Thoracic aorta (tissue), 2 donors: ENCODE measurements at regions not wholly inside any gene's neighbourhood (a gene's known extent, or its start where the extent isn't known, plus 50 kb on each side); places are given as distances from the start of the nearest gene placed in this dataset.

Experiments used
- ATAC-seq: fragments of 150-250 bp; one replicate; pipeline ENCODE4 v1.8.0; 2017; ENCODE audit warnings: low read depth; ENCODE audit not compliant: insufficient number of reproducible peaks, low FRiP score
- DNase-seq: peaks from one replicate; pipeline ENCODE4 v3.0.0-alpha.2; 2020; ENCODE audit warnings: low spot score
- H3K27ac ChIP-seq, 2 donors: fragments of 200-600 bp; sonication (generic); 1 replicate in 1 of 2; 2 replicates in 1 of 2; pipeline ENCODE4 v1.5.1; 2016; ENCODE audit warnings: mild to moderate bottlenecking in 2 of 2, moderate library complexity in 2 of 2
- H3K27me3 ChIP-seq: fragments of 200-600 bp; sonication (generic); replicated peaks from 2 replicates; pipeline ENCODE4 v1.6.0; 2016; ENCODE audit warnings: mild to moderate bottlenecking; ENCODE audit not compliant: insufficient read depth
- H3K36me3 ChIP-seq: fragments of 200-600 bp; sonication (generic); one replicate; pipeline ENCODE4 v1.5.1; 2016
- H3K4me1 ChIP-seq, 2 donors: fragments of 200-600 bp; sonication (generic); 1 replicate in 1 of 2; 2 replicates in 1 of 2; pipeline versions ENCODE4 v1.5.1 to v1.6.0; 2016; ENCODE audit warnings: low read depth in 2 of 2, mild to moderate bottlenecking in 1 of 2; ENCODE audit not compliant: control insufficient read depth in 1 of 2
- H3K4me3 ChIP-seq: fragments of 200-600 bp; sonication (generic); 2 replicates; pipeline ENCODE4 v1.5.1; 2016; ENCODE audit warnings: mild to moderate bottlenecking
- H3K9me3 ChIP-seq: fragments of 200-600 bp; sonication (generic); 2 replicates; pipeline ENCODE4 v1.5.1; 2016
- TF ChIP-seq, protein P1 (sequence below): fragments of 200-600 bp; sonication (generic); IDR thresholded peaks from one replicate; pipeline ENCODE4 v1.5.1; 2019; ENCODE audit warnings: antibody characterized with exemption

GRCh38 chr7:45978010-45978681 is 57.1 kb upstream of the IGFBP3 start:
- peak overlapping the region; percentile 75 to 91 for H3K27ac ChIP-seq
- peak; percentile 84 for ATAC-seq
- H3K27me3 ChIP-seq = no peaks in the 10 kb centered on the region
- H3K9me3 ChIP-seq = no peaks in the 10 kb centered on the region
- TF ChIP-seq, protein P1, sequence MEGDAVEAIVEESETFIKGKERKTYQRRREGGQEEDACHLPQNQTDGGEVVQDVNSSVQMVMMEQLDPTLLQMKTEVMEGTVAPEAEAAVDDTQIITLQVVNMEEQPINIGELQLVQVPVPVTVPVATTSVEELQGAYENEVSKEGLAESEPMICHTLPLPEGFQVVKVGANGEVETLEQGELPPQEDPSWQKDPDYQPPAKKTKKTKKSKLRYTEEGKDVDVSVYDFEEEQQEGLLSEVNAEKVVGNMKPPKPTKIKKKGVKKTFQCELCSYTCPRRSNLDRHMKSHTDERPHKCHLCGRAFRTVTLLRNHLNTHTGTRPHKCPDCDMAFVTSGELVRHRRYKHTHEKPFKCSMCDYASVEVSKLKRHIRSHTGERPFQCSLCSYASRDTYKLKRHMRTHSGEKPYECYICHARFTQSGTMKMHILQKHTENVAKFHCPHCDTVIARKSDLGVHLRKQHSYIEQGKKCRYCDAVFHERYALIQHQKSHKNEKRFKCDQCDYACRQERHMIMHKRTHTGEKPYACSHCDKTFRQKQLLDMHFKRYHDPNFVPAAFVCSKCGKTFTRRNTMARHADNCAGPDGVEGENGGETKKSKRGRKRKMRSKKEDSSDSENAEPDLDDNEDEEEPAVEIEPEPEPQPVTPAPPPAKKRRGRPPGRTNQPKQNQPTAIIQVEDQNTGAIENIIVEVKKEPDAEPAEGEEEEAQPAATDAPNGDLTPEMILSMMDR = no peak
- H3K4me1 ChIP-seq = peaks cover 16 to 48% of the 10 kb centered on the region in 2 donors
- DNase-seq = peak; percentile 44
- H3K4me3 ChIP-seq = peak overlapping the region; percentile 54
- H3K36me3 ChIP-seq = no peaks in the 10 kb centered on the region

DNA sequence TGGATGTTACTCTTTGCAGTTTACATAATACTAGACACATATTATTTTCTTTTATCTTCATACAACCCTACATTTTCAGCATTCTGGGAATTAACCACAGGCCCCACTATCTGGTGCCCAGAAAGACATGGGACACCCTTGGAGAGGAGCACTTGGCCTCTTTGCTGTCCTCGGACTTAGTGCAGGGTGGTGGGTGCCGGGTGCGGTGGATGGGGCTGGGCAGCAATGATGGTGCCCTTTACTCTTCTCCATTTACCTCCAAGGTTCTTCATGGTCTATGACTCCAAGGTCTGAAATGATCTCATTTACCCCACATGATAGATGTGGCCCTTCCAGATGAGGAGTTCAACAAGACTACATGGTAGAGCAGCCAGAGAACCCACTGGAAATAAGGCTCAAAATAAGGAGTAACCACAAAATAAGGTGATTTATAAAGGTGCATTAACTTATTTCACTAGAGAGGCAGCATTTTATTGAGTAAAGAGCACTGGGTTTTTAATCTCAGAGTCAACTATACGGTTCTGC is 56.2 kb upstream of the IGFBP3 start:
- ATAC-seq = no peak
- H3K9me3 ChIP-seq = no peaks in the 10 kb centered on the region
- H3K27me3 ChIP-seq = no peaks in the 10 kb centered on the region
- peak overlapping the region; percentile 75 to 91 for H3K27ac ChIP-seq
- TF ChIP-seq, protein P1 = no peak
- H3K4me1 ChIP-seq = peaks cover 12 to 40% of the 10 kb centered on the region in 2 donors
- DNase-seq = no peak
- H3K36me3 ChIP-seq = no peaks in the 10 kb centered on the region
- no peak overlapping the region for H3K4me3 ChIP-seq

GRCh38 chr7:45976485-45976856 is 55.4 kb upstream of the IGFBP3 start:
- Histone ChIP-seq H3K27ac (no peak overlapping the region), H3K4me1 (peaks cover 12 to 44% of the 10 kb centered on the region in 2 donors), H3K4me3 (no peak overlapping the region), H3K36me3 (no peaks in the 10 kb centered on the region), H3K27me3 (no peaks in the 10 kb centered on the region), H3K9me3 (no peaks in the 10 kb centered on the region)
- ATAC-seq = no peak
- no peak for DNase-seq
- TF ChIP-seq, protein P1 = no peak

DNA sequence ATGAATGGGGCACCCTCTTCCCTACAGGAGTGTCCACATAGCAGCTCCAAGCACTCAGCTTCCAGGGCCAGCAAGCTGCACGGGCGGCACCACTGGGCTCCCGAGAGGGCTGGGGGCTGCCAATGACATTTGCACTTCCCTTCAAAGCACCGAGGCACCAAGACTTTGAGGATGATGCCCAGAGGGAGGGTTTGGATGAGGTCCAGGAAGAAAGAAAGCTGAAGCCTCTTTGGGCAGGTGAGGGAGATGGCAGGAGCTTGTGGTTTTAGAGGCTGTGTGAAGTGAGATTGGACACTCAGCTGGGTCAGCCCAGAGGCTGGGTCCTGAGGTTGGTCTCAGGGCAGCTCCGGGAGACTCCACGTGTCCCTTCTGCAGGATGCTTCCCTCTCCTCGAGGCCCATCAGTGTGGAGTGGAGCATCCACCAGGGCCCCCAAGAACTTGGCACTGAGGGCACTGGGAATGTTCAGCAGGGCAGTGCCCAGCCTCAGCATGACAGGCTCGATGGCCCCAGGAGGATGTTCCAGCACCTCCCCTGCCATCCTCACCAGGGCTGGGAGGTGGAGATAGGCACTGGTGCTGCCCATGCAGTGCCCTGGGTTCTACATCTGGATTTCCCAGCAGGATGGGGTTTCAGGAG is 54.9 kb upstream of the IGFBP3 start:
- no peak overlapping the region for H3K27ac ChIP-seq
- DNase-seq = no peak
- H3K27me3 ChIP-seq = no peaks in the 10 kb centered on the region

GRCh38 chr7:45975367-45975766 is 54.3 kb upstream of the IGFBP3 start:
- peaks cover 16 to 47% of the 10 kb centered on the region in 2 donors for H3K4me1 ChIP-seq
- H3K9me3 ChIP-seq = no peaks in the 10 kb centered on the region
- H3K4me3 ChIP-seq = no peak overlapping the region
- TF ChIP-seq, protein P1 = no peak
- H3K27ac ChIP-seq = no peak overlapping the region
- no peak for DNase-seq
- no peaks in the 10 kb centered on the region for H3K27me3 ChIP-seq
- no peak for ATAC-seq
- H3K36me3 ChIP-seq = no peaks in the 10 kb centered on the region

More for the DNA sequence above, 54.9 kb upstream of the IGFBP3 start:
- Histone ChIP-seq H3K4me1 (peaks cover 15 to 47% of the 10 kb centered on the region in 2 donors), H3K36me3 (no peaks in the 10 kb centered on the region), H3K4me3 (no peak overlapping the region), H3K9me3 (no peaks in the 10 kb centered on the region)
- TF ChIP-seq, protein P1 = no peak
- no peak for ATAC-seq
